H1 (cell line): ENCODE measurements at regions not wholly inside any gene's neighbourhood (a gene's known extent, or its start where the extent isn't known, plus 50 kb on each side); places are given as distances from the start of the nearest gene placed in this dataset.

Source experiments
- CTCF ChIA-PET: fragments of 300-600 bp; sonication (Branson Sonifier 250); formaldehyde crosslinking; loops from one replicate; lab custom pipeline; 2021; ENCODE audit not compliant: partially characterized antibody; lab: Charles Lee
- POLR2A ChIA-PET: fragments of 300-600 bp; sonication (Branson Sonifier 250); formaldehyde crosslinking; loops from one replicate; lab custom pipeline; 2021; ENCODE audit warnings: inconsistent platforms; ENCODE audit not compliant: partially characterized antibody; lab: Charles Lee
- DNase-seq, 2 experiments: peaks; one replicate each; pipeline versions ENCODE4 v3.0.0 to v3.0.0-alpha.2; 2010 to 2022; ENCODE audit warnings: low spot score in 2 of 2, low read depth in 1 of 2, mixed read lengths in 1 of 2
- FAIRE-seq: peaks from 2 replicates; lab custom pipeline; 2011; peaks lifted over from hg19 to GRCh38; lab: Jason Lieb, UNC
- H2AFZ ChIP-seq: 2 replicates; pipeline ENCODE4 v1.8.1; 2012; ENCODE audit warnings: low read length, inconsistent platforms
- H2AK5ac ChIP-seq: 2 replicates; pipeline ENCODE4 v1.6.1; 2013; ENCODE audit warnings: low read depth, low read length
- H2BK120ac ChIP-seq: replicated peaks from 2 replicates; pipeline ENCODE3; 2013; ENCODE audit warnings: low read depth, low read length, inconsistent platforms
- H2BK12ac ChIP-seq: 2 replicates; pipeline ENCODE4 v1.6.1; 2013; ENCODE audit warnings: low read depth, low read length
- H2BK15ac ChIP-seq: 2 replicates; pipeline ENCODE4 v1.6.1; 2013; ENCODE audit warnings: low read length
- H2BK20ac ChIP-seq: 2 replicates; pipeline ENCODE4 v1.6.1; 2013; ENCODE audit warnings: low read length
- H2BK5ac ChIP-seq: 2 replicates; pipeline ENCODE4 v1.6.1; 2013; ENCODE audit warnings: low read depth, low read length
- H3K14ac ChIP-seq: 2 replicates; pipeline ENCODE4 v1.6.1; 2013; ENCODE audit warnings: inconsistent platforms; ENCODE audit not compliant: insufficient read length
- H3K18ac ChIP-seq: 2 replicates; pipeline ENCODE4 v1.6.1; 2013; ENCODE audit warnings: low read length; ENCODE audit errors: extremely low read depth
- H3K23ac ChIP-seq: 2 replicates; pipeline ENCODE4 v1.6.1; 2013; ENCODE audit warnings: inconsistent platforms; ENCODE audit not compliant: insufficient read length
- H3K23me2 ChIP-seq: 2 replicates; pipeline ENCODE4 v1.6.1; 2013; ENCODE audit warnings: low read depth, low read length
- H3K27ac ChIP-seq: 2 replicates; pipeline ENCODE4 v1.6.1; 2011; ENCODE audit warnings: low read depth, low read length, inconsistent platforms
- H3K27me3 ChIP-seq, 4 experiments: replicated peaks in 1 of 4; 1 replicate in 1 of 4; 2 replicates in 3 of 4; pipeline versions ENCODE4 v1.6.1 to v1.8.1; 2011 to 2013; ENCODE audit warnings: low read length in 3 of 4, mild to moderate bottlenecking in 3 of 4, inconsistent platforms in 2 of 4, mixed read lengths in 2 of 4, moderate library complexity in 1 of 4; ENCODE audit not compliant: control insufficient read depth in 3 of 4, insufficient read depth in 3 of 4; ENCODE audit errors: extremely low read depth in 1 of 4
- H3K36me3 ChIP-seq, 4 experiments: 2 replicates each; pipeline versions ENCODE4 v1.6.1 to v1.8.1; 2011 to 2013; ENCODE audit warnings: mild to moderate bottlenecking in 4 of 4, low read length in 3 of 4, moderate library complexity in 2 of 4, control low read depth in 1 of 4, inconsistent platforms in 1 of 4; ENCODE audit not compliant: insufficient read depth in 4 of 4, control insufficient read depth in 2 of 4
- H3K4ac ChIP-seq: replicated peaks from 2 replicates; pipeline ENCODE3; 2013; ENCODE audit warnings: low read length, low read depth, mixed read lengths, inconsistent platforms; ENCODE audit not compliant: insufficient read length
- H3K4me1 ChIP-seq, 4 experiments: replicated peaks in 1 of 4; 1 replicate in 1 of 4; 2 replicates in 3 of 4; pipeline versions ENCODE4 v1.6.1 to v1.8.1; 2011 to 2013; ENCODE audit warnings: low read length in 3 of 4, inconsistent platforms in 2 of 4, mixed read lengths in 1 of 4; ENCODE audit not compliant: insufficient read depth in 4 of 4, control insufficient read depth in 3 of 4
- H3K4me2 ChIP-seq, 2 experiments: 2 replicates each; pipeline versions ENCODE4 v1.6.1 to v1.8.1; 2011 to 2013; ENCODE audit warnings: low read depth in 2 of 2, low read length in 2 of 2, control low read depth in 1 of 2, inconsistent platforms in 1 of 2, mild to moderate bottlenecking in 1 of 2; ENCODE audit not compliant: insufficient read depth in 1 of 2
- H3K4me3 ChIP-seq, 4 experiments: fragments of 200-600, 300-600 bp in 1 of 4; sonication (generic), shearing (Covaris generic), sonication (Bioruptor Twin) in 1 of 4; 2 replicates each; pipeline versions ENCODE4 v1.5.1 to v1.8.1; 2011 to 2016; ENCODE audit warnings: low read length in 4 of 4, low read depth in 3 of 4, control low read depth in 2 of 4, inconsistent platforms in 2 of 4, mild to moderate bottlenecking in 2 of 4, mixed read lengths in 1 of 4, moderate library complexity in 1 of 4; ENCODE audit not compliant: insufficient read depth in 2 of 4; ENCODE audit errors: extremely low read depth in 1 of 4
- H3K56ac ChIP-seq: replicated peaks from 2 replicates; pipeline ENCODE3; 2013; ENCODE audit warnings: low read depth, mild to moderate bottlenecking, mixed read lengths, low read length, inconsistent platforms; ENCODE audit not compliant: insufficient read length
- H3K79me1 ChIP-seq: 2 replicates; pipeline ENCODE4 v1.6.1; 2013; ENCODE audit warnings: low read depth, low read length, control low read depth
- H3K79me2 ChIP-seq, 2 experiments: 2 replicates each; pipeline versions ENCODE4 v1.6.1 to v1.8.1; 2012 to 2013; ENCODE audit warnings: low read length in 2 of 2, mild to moderate bottlenecking in 2 of 2, inconsistent platforms in 1 of 2; ENCODE audit not compliant: insufficient read depth in 2 of 2, control insufficient read depth in 1 of 2
- H3K9ac ChIP-seq, 4 experiments: replicated peaks in 1 of 4; 1 replicate in 1 of 4; 2 replicates in 3 of 4; pipeline versions ENCODE4 v1.6.1 to v1.8.1; 2011 to 2013; ENCODE audit warnings: low read depth in 3 of 4, low read length in 3 of 4, control low read depth in 2 of 4, mild to moderate bottlenecking in 2 of 4, moderate library complexity in 2 of 4, inconsistent platforms in 1 of 4; ENCODE audit errors: extremely low read depth in 1 of 4
- H3K9me3 ChIP-seq, 2 experiments: 2 replicates each; pipeline versions ENCODE4 v1.6.1 to v1.8.1; 2012 to 2013; ENCODE audit warnings: mild to moderate bottlenecking in 2 of 2, moderate library complexity in 2 of 2, control low read depth in 1 of 2, inconsistent platforms in 1 of 2, low read depth in 1 of 2, low read length in 1 of 2, mixed read lengths in 1 of 2; ENCODE audit not compliant: insufficient read depth in 2 of 2
- H4K20me1 ChIP-seq, 2 experiments: replicated peaks in 1 of 2; 2 replicates each; pipeline versions ENCODE3 to v1.8.1; 2011 to 2013; ENCODE audit warnings: inconsistent platforms in 2 of 2, low read length in 2 of 2, mild to moderate bottlenecking in 1 of 2; ENCODE audit not compliant: insufficient read depth in 2 of 2, control insufficient read depth in 1 of 2
- H4K5ac ChIP-seq: 2 replicates; pipeline ENCODE4 v1.6.1; 2013; ENCODE audit warnings: low read length, low read depth, mixed read lengths, inconsistent platforms; ENCODE audit not compliant: insufficient read length
- H4K8ac ChIP-seq: 2 replicates; pipeline ENCODE4 v1.8.0; 2013; ENCODE audit warnings: mild to moderate bottlenecking, moderate library complexity, low read length, inconsistent platforms; ENCODE audit not compliant: insufficient read depth; ENCODE audit errors: extremely low read depth
- H4K91ac ChIP-seq: replicated peaks from 2 replicates; pipeline ENCODE3; 2013; ENCODE audit warnings: low read length, mixed read lengths, inconsistent platforms; ENCODE audit not compliant: insufficient read length
- EGR1 ChIP-seq: IDR thresholded peaks from 2 replicates; pipeline ENCODE4 v1.6.1; 2011; ENCODE audit warnings: low read depth, low read length, borderline replicate concordance
- FOSL1 ChIP-seq: IDR thresholded peaks from 2 replicates; pipeline ENCODE4 v1.6.1; 2011; ENCODE audit warnings: mild to moderate bottlenecking, low read depth, low read length, moderate library complexity; ENCODE audit not compliant: insufficient read depth
- KDM1A ChIP-seq: fragments of 200-600, 300-600 bp; sonication (generic); IDR thresholded peaks from 2 replicates; pipeline ENCODE4 v1.7.1; 2016; ENCODE audit warnings: mild to moderate bottlenecking, low read length, borderline replicate concordance
- KDM5A ChIP-seq: fragments of 200-600 bp; IDR thresholded peaks from 2 replicates; pipeline ENCODE4 v1.7.1; 2012; ENCODE audit warnings: mild to moderate bottlenecking, low read length, inconsistent platforms, mixed read lengths
- NRF1 ChIP-seq: IDR thresholded peaks from 2 replicates; pipeline ENCODE4 v1.6.1; 2011; ENCODE audit warnings: mild to moderate bottlenecking, low read depth, low read length, improper control_type of control experiment
- POLR2AphosphoS5 ChIP-seq: IDR thresholded peaks from 2 replicates; pipeline ENCODE4 v1.6.1; 2011; ENCODE audit warnings: low read depth, low read length
- SIX5 ChIP-seq: IDR thresholded peaks from 2 replicates; pipeline ENCODE4 v1.6.1; 2011; ENCODE audit warnings: mild to moderate bottlenecking, low read depth, low read length
- TCF12 ChIP-seq: IDR thresholded peaks from 2 replicates; pipeline ENCODE4 v1.6.1; 2011; ENCODE audit warnings: low read depth, mild to moderate bottlenecking, low read length
- USF2 ChIP-seq: IDR thresholded peaks from 2 replicates; pipeline ENCODE4 v1.6.1; 2011; ENCODE audit warnings: low read length, improper control_type of control experiment
- WGBS, 2 experiments: shearing (Covaris generic) in 1 of 2; methylation state at CpG; one replicate each; pipeline versions ENCODE4 v1.1.6 to v1.1.7; 2013 to 2015; ENCODE audit warnings: low lambda C conversion rate in 2 of 2, mixed read lengths in 2 of 2, inconsistent platforms in 1 of 2, low coverage in 1 of 2, missing lambda C conversion rate in 1 of 2; ENCODE audit not compliant: insufficient replicate concordance in 2 of 2, insufficient coverage in 1 of 2, insufficient read length in 1 of 2; ENCODE audit errors: extremely low coverage in 1 of 2, missing lambda C conversion rate in 1 of 2; 5-methylcytosine and 5-hydroxymethylcytosine counted together

- Histone ChIP-seq H3K18ac (no peak overlapping the region), H4K8ac (no peak overlapping the region), H3K23ac (no peak overlapping the region), H2AK5ac (no peak overlapping the region), H4K20me1 (no peaks in the 10 kb centered on the region), H3K79me1 (no peaks in the 10 kb centered on the region), H3K14ac (no peak overlapping the region), H3K56ac (no peak overlapping the region), H2BK15ac (no peak overlapping the region), H3K9ac (no peak overlapping the region), H2AFZ (no peak overlapping the region), H3K4me3 (no peak overlapping the region), H3K4me1 (peaks cover 2 to 12% (median 7%) of the 10 kb centered on the region in 4 experiments; a peak in 4 of 7 replicates), H2BK20ac (peak overlapping the region; percentile 27; the same call in 1 of the 2 replicates), H3K27ac (0 out of 2 replicates have a peak overlapping the region, but pooled peaks have one; percentile 39), H4K5ac (no peak overlapping the region), H3K36me3 (peaks cover 0 to 2% (median 0%) of the 10 kb centered on the region in 4 experiments; a peak in 1 of 8 replicates), H3K23me2 (no peaks in the 10 kb centered on the region), H3K4ac (no peak overlapping the region), H3K27me3 (no peaks in the 10 kb centered on the region), H2BK120ac (peak overlapping the region; percentile 77), H2BK12ac (no peak overlapping the region), H3K9me3 (no peaks in the 10 kb centered on the region), H3K79me2 (no peaks in the 10 kb centered on the region), H4K91ac (no peak overlapping the region), H2BK5ac (no peak overlapping the region), H3K4me2 (no peak overlapping the region)
- no peak for TF ChIP-seq USF2
- TF ChIP-seq KDM5A, result no peak
- no peak for TF ChIP-seq TCF12
- no peak for TF ChIP-seq SIX5
- no peak for TF ChIP-seq FOSL1
- TF ChIP-seq POLR2AphosphoS5, result no peak
- no peak for TF ChIP-seq EGR1
- TF ChIP-seq NRF1, result no peak
- TF ChIP-seq KDM1A, result no peak
- DNase-seq (no peak), FAIRE-seq (no peak)
- CTCF ChIA-PET, result no interaction called here
- 83% methylated on average over 1 of the region's 1 CpG; no CpG with 5 or more reads in 1 of the 2 experiments for WGBS, 2 experiments
- POLR2A ChIA-PET, result no interaction called here
Measured at GRCh38 chr13:83940742-83941141, 58.5 kb upstream of the SLITRK1 start.
